ENCODE measurements at regions not wholly inside any gene's neighbourhood (a gene's known extent, or its start where the extent isn't known, plus 50 kb on each side); places are given as distances from the start of the nearest gene placed in this dataset.

DNA sequence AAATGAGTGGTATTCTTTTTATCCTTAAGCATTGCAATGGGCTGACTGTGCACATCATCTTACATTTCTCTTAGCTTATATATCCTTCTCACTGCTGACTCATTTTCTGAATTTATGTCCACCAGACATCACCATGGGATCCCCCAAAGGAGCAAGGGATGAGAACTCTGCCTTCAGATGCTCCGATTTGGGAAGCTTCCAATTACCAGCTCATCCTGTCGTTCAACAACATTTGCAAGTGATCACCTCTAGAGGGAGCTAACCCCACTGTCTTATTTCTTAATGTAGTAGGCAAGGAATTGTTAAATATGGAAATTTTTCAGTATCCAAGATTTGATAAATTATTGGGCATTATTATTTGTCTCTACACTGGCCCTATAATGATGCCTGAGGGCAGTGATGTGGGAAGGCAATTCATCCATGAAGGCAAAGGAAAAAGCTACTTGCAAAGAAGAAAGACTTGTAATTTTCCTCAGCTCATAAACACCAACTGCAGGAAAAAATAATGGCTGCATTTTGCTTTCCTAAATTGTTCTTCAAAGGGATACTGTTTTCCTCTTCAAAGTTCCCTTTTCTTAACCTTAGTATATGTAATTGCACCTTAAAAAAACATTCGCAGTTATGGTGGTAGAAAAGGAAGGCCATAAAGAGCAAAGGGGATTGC lies 102.4 kb upstream of the FSHB start:
- H3K79me2 ChIP-seq (ENCODE audit: insufficient read depth, low read depth, low read length), result no peaks in the 10 kb centered on the region
- peak; percentile 37 for DNase-seq (ENCODE audit: low spot score)
- no peaks in the 10 kb centered on the region for H4K20me1 ChIP-seq (ENCODE audit: insufficient read depth, low read length)
- POLR2A ChIA-PET, result interaction anchor here (1.0 kb wide), 1 partner anchor 64 kb away, joined by 3 read pairs; no protein-coding TSS in a partner anchor
- no peaks in the 10 kb centered on the region for H3K9me3 ChIP-seq (ENCODE audit: low read length)
- no peaks in the 10 kb centered on the region for H3K4me1 ChIP-seq (ENCODE audit: insufficient read depth, low read length, poor library complexity, severe bottlenecking)
- CTCF ChIA-PET (ENCODE audit: unreplicated experiment), result interaction anchor here (1.0 to 1.6 kb wide), 2 partner anchors 15 to 188 kb away, joined by 3 to 7 read pairs; no protein-coding TSS in a partner anchor
- H3K36me3 ChIP-seq (ENCODE audit: insufficient read depth, low read length), result no peaks in the 10 kb centered on the region
- H3K27ac ChIP-seq (ENCODE audit: low read depth, low read length, poor library complexity, severe bottlenecking), result no peak overlapping the region
- H3K4me3 ChIP-seq (ENCODE audit: low read depth, low read length, poor library complexity, severe bottlenecking), result no peak overlapping the region
- TF ChIP-seq EZH2phosphoT487 (IDR thresholded peaks at IDR 0.05; ENCODE audit: borderline replicate concordance, low read depth, low read length), result no peak
- TF ChIP-seq, protein P1, sequence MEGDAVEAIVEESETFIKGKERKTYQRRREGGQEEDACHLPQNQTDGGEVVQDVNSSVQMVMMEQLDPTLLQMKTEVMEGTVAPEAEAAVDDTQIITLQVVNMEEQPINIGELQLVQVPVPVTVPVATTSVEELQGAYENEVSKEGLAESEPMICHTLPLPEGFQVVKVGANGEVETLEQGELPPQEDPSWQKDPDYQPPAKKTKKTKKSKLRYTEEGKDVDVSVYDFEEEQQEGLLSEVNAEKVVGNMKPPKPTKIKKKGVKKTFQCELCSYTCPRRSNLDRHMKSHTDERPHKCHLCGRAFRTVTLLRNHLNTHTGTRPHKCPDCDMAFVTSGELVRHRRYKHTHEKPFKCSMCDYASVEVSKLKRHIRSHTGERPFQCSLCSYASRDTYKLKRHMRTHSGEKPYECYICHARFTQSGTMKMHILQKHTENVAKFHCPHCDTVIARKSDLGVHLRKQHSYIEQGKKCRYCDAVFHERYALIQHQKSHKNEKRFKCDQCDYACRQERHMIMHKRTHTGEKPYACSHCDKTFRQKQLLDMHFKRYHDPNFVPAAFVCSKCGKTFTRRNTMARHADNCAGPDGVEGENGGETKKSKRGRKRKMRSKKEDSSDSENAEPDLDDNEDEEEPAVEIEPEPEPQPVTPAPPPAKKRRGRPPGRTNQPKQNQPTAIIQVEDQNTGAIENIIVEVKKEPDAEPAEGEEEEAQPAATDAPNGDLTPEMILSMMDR (conservative IDR thresholded peaks at IDR 0.05; ENCODE audit: low read length), result peak; percentile 86
- H2AFZ ChIP-seq (ENCODE audit: low read length), result no peak overlapping the region
- no TSS peak for BruUV-seq (replicated peaks)
- H3K9me2 ChIP-seq (ENCODE audit: insufficient read depth, low read length), result no peaks in the 10 kb centered on the region
- intact Hi-C loops (cut with micrococcal nuclease; ENCODE audit: unreplicated experiment), result loop anchor here (10.0 kb wide), 1 partner anchor 786 kb away; no protein-coding TSS in a partner anchor
- no peak overlapping the region for H3K4me2 ChIP-seq (ENCODE audit: low read length)

DNA sequence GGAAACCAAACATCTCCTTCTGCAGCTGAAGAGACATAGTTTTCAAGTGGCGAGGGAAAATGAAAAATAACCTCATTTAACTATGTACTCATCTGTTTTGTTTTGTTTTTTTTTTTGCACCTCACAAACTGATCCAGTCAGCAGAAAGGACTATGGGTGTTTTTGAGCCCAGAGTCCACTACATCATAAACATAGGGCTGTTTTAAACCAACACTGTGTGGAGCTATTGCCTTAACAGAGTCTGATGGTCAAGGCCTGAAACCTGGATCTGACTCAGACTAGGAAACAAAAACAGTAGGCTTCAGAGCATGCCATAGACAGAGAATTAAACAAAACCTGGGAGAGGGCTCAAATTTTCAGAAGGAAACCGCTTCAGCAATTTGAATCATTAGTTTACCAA lies 99.3 kb upstream of the FSHB start:
- no TSS peak for BruUV-seq (replicated peaks)
- Histone ChIP-seq H3K36me3 (ENCODE audit: insufficient read depth, low read length) (no peaks in the 10 kb centered on the region), H3K9me2 (ENCODE audit: insufficient read depth, low read length) (no peaks in the 10 kb centered on the region), H3K4me1 (ENCODE audit: insufficient read depth, low read length, poor library complexity, severe bottlenecking) (no peaks in the 10 kb centered on the region), H3K4me3 (ENCODE audit: low read depth, low read length, poor library complexity, severe bottlenecking) (no peak overlapping the region), H3K27ac (ENCODE audit: low read depth, low read length, poor library complexity, severe bottlenecking) (no peak overlapping the region), H4K20me1 (ENCODE audit: insufficient read depth, low read length) (no peaks in the 10 kb centered on the region), H2AFZ (ENCODE audit: low read length) (no peak overlapping the region), H3K9me3 (ENCODE audit: low read length) (no peaks in the 10 kb centered on the region), H3K4me2 (ENCODE audit: low read length) (no peak overlapping the region), H3K79me2 (ENCODE audit: insufficient read depth, low read depth, low read length) (no peaks in the 10 kb centered on the region)
- DNase-seq (ENCODE audit: low spot score), result no peak
- ChIA-PET POLR2A (no interaction called here), CTCF (ENCODE audit: unreplicated experiment) (no interaction called here)
- no peak for TF ChIP-seq EZH2phosphoT487 (IDR thresholded peaks at IDR 0.05; ENCODE audit: borderline replicate concordance, low read depth, low read length)
- TF ChIP-seq, protein P1 (conservative IDR thresholded peaks at IDR 0.05; ENCODE audit: low read length), result no peak
- intact Hi-C loops (cut with micrococcal nuclease; ENCODE audit: unreplicated experiment), result loop anchor here (10.0 kb wide), 1 partner anchor 183 kb away; no protein-coding TSS in a partner anchor

DNA sequence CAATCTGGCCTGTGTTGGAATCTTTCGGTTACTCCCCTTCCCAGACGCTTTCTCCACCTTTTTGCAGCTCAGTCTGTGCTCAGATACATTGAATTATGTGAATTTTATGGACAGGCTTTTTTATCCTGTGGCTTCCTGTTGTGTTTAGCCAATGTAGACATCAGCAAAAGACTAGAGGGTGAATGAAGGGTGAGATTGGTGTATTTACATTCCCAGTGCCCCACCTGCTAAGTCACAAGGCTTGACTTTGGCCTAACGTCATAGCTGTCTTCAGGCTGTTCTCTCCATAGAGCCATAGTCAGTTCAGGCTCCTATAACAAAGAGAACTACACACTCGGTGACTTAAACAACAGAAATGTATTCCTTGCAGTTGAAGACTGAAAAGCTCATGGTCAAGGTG lies 97.5 kb upstream of the FSHB start:
- H4K20me1 ChIP-seq (ENCODE audit: insufficient read depth, low read length), result no peaks in the 10 kb centered on the region
- ChIA-PET POLR2A (interaction anchor here (1.0 kb wide), 1 partner anchor 15 kb away, joined by 3 read pairs; no protein-coding TSS in a partner anchor), CTCF (ENCODE audit: unreplicated experiment) (no interaction called here)
- H3K36me3 ChIP-seq (ENCODE audit: insufficient read depth, low read length), result no peaks in the 10 kb centered on the region
- no peaks in the 10 kb centered on the region for H3K79me2 ChIP-seq (ENCODE audit: insufficient read depth, low read depth, low read length)
- H3K27ac ChIP-seq (ENCODE audit: low read depth, low read length, poor library complexity, severe bottlenecking), result no peak overlapping the region
- no peak for DNase-seq (ENCODE audit: low spot score)
- intact Hi-C loops (cut with micrococcal nuclease; ENCODE audit: unreplicated experiment), result loop anchor here (10.0 kb wide), 1 partner anchor 182 kb away; no protein-coding TSS in a partner anchor
- H3K4me2 ChIP-seq (ENCODE audit: low read length), result no peak overlapping the region
- H2AFZ ChIP-seq (ENCODE audit: low read length), result no peak overlapping the region
- no peaks in the 10 kb centered on the region for H3K9me2 ChIP-seq (ENCODE audit: insufficient read depth, low read length)
- BruUV-seq (replicated peaks), result no TSS peak
- no peaks in the 10 kb centered on the region for H3K9me3 ChIP-seq (ENCODE audit: low read length)
- TF ChIP-seq, protein P1 (conservative IDR thresholded peaks at IDR 0.05; ENCODE audit: low read length), result no peak
- no peak for TF ChIP-seq EZH2phosphoT487 (IDR thresholded peaks at IDR 0.05; ENCODE audit: borderline replicate concordance, low read depth, low read length)
- H3K4me1 ChIP-seq (ENCODE audit: insufficient read depth, low read length, poor library complexity, severe bottlenecking), result no peaks in the 10 kb centered on the region
- no peak overlapping the region for H3K4me3 ChIP-seq (ENCODE audit: low read depth, low read length, poor library complexity, severe bottlenecking)

Measured in OCI-LY7 (cell line).